ENCODE measurements at regions not wholly inside any gene's neighbourhood (a gene's known extent, or its start where the extent isn't known, plus 50 kb on each side); places are given as distances from the start of the nearest gene placed in this dataset.

- TF ChIP-seq, protein P1, sequence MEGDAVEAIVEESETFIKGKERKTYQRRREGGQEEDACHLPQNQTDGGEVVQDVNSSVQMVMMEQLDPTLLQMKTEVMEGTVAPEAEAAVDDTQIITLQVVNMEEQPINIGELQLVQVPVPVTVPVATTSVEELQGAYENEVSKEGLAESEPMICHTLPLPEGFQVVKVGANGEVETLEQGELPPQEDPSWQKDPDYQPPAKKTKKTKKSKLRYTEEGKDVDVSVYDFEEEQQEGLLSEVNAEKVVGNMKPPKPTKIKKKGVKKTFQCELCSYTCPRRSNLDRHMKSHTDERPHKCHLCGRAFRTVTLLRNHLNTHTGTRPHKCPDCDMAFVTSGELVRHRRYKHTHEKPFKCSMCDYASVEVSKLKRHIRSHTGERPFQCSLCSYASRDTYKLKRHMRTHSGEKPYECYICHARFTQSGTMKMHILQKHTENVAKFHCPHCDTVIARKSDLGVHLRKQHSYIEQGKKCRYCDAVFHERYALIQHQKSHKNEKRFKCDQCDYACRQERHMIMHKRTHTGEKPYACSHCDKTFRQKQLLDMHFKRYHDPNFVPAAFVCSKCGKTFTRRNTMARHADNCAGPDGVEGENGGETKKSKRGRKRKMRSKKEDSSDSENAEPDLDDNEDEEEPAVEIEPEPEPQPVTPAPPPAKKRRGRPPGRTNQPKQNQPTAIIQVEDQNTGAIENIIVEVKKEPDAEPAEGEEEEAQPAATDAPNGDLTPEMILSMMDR (conservative IDR thresholded peaks at IDR 0.05 in 1 of 2, IDR thresholded peaks at IDR 0.05 in 1 of 2; ENCODE audit: low read depth in 1 of 2, low read length in 2 of 2) = no peak
- TF ChIP-seq EZH2 (IDR thresholded peaks at IDR 0.05; ENCODE audit: low read length, missing control alignments) = no peak
Observed at GRCh38 chr7:155402941-155403340, 55.0 kb upstream of the EN2 start.

All from fibroblast of lung (primary cell).